OCI-LY3 (cell line): ENCODE measurements at regions not wholly inside any gene's neighbourhood (a gene's known extent, or its start where the extent isn't known, plus 50 kb on each side); places are given as distances from the start of the nearest gene placed in this dataset.

ENCODE experiments used
- H2AFZ ChIP-seq: fragments of 200-600, 300-600 bp; shearing (Covaris generic); 2 replicates; pipeline ENCODE4 v1.6.0; 2014; ENCODE audit warnings: antibody characterized with exemption, low read depth, low read length
- H3K27ac ChIP-seq: fragments of 200-600, 300-600 bp; sonication (generic); 2 replicates; pipeline ENCODE4 v1.5.1; 2014; ENCODE audit warnings: mild to moderate bottlenecking, low read length, moderate library complexity, mixed read lengths
- H3K27me3 ChIP-seq: fragments of 200-600, 300-600 bp; sonication (generic); 2 replicates; pipeline ENCODE4 v1.6.1; 2014; ENCODE audit warnings: low read depth, low read length, mixed read lengths
- H3K36me3 ChIP-seq: fragments of 200-600, 300-600 bp; sonication (generic); replicated peaks from 2 replicates; pipeline ENCODE3; 2014; ENCODE audit warnings: low read depth, low read length, mixed read lengths
- H3K4me1 ChIP-seq: fragments of 300-600, 200-600 bp; sonication (generic); 2 replicates; pipeline ENCODE4 v1.6.1; 2014; ENCODE audit warnings: low read length, mixed read lengths
- H3K4me2 ChIP-seq: fragments of 200-600, 300-600 bp; sonication (generic); 2 replicates; pipeline ENCODE4 v1.6.1; 2014; ENCODE audit warnings: low read length, mixed read lengths
- H3K4me3 ChIP-seq: fragments of 300-600, 200-600 bp; sonication (generic); 2 replicates; pipeline ENCODE4 v1.5.1; 2014; ENCODE audit warnings: antibody characterized with exemption, mild to moderate bottlenecking, low read length, moderate library complexity
- H3K79me2 ChIP-seq: fragments of 300-600, 200-600 bp; shearing (Covaris generic); 2 replicates; pipeline ENCODE4 v1.6.1; 2014; ENCODE audit warnings: mild to moderate bottlenecking, low read length, mixed read lengths
- H3K9ac ChIP-seq: fragments of 300-600, 200-600 bp; shearing (Covaris generic); 2 replicates; pipeline ENCODE4 v1.6.0; 2014; ENCODE audit warnings: mild to moderate bottlenecking, low read length, moderate library complexity
- H3K9me3 ChIP-seq: fragments of 200-600, 300-600 bp; shearing (Covaris generic); 2 replicates; pipeline ENCODE4 v1.6.1; 2014; ENCODE audit warnings: low read length, mixed read lengths; ENCODE audit not compliant: insufficient read depth
- H4K20me1 ChIP-seq: fragments of 200-600, 300-600 bp; sonication (generic); 2 replicates; pipeline ENCODE4 v1.6.1; 2016; ENCODE audit warnings: low read length, mixed read lengths; ENCODE audit not compliant: insufficient read depth
- EZH2phosphoT487 ChIP-seq: fragments of 200-600 bp; shearing (Covaris generic); IDR thresholded peaks from 2 replicates; pipeline ENCODE4 v1.6.1; 2018; ENCODE audit warnings: antibody characterized with exemption, mixed run types, low read depth
- TF ChIP-seq, protein P1 (sequence below): fragments of 200-600, 300-600 bp; sonication (generic); IDR thresholded peaks from 2 replicates; pipeline ENCODE4 v1.5.1; 2014; ENCODE audit warnings: antibody characterized with exemption, low read length, low read depth

GRCh38 chr9:11632691-11633090 is 1019.9 kb upstream of the PTPRD start:
- Histone ChIP-seq H3K4me3 (no peak overlapping the region), H3K4me1 (no peaks in the 10 kb centered on the region), H2AFZ (no peak overlapping the region), H3K27me3 (no peaks in the 10 kb centered on the region), H3K27ac (no peak overlapping the region), H3K9ac (no peak overlapping the region), H3K79me2 (no peaks in the 10 kb centered on the region), H3K36me3 (no peaks in the 10 kb centered on the region), H3K9me3 (no peaks in the 10 kb centered on the region), H4K20me1 (no peaks in the 10 kb centered on the region), H3K4me2 (no peak overlapping the region)
- TF ChIP-seq EZH2phosphoT487 = no peak
- TF ChIP-seq, protein P1, sequence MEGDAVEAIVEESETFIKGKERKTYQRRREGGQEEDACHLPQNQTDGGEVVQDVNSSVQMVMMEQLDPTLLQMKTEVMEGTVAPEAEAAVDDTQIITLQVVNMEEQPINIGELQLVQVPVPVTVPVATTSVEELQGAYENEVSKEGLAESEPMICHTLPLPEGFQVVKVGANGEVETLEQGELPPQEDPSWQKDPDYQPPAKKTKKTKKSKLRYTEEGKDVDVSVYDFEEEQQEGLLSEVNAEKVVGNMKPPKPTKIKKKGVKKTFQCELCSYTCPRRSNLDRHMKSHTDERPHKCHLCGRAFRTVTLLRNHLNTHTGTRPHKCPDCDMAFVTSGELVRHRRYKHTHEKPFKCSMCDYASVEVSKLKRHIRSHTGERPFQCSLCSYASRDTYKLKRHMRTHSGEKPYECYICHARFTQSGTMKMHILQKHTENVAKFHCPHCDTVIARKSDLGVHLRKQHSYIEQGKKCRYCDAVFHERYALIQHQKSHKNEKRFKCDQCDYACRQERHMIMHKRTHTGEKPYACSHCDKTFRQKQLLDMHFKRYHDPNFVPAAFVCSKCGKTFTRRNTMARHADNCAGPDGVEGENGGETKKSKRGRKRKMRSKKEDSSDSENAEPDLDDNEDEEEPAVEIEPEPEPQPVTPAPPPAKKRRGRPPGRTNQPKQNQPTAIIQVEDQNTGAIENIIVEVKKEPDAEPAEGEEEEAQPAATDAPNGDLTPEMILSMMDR = no peak

DNA sequence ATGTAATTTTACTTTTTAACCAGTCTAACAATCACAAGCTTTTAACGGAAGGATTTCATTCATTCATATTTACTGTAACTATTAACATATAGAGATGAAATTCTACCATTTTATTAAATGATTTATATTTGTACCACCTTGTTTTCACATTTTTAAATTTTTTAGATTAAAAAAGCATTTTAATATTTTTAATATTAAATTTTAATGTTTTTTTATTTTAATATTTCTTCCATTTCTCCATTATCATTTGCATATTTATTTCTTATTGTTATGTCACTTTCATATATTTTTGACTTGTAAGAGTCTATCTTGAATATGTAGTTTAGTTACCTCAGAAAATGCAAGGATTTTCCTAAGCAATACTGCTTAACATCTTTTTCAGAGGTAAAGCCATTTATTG is 1034.0 kb upstream of the PTPRD start:
- Histone ChIP-seq H3K36me3 (no peaks in the 10 kb centered on the region), H4K20me1 (no peaks in the 10 kb centered on the region), H3K9ac (no peak overlapping the region), H3K27ac (no peak overlapping the region), H3K27me3 (no peaks in the 10 kb centered on the region), H3K4me3 (no peak overlapping the region), H3K4me1 (no peaks in the 10 kb centered on the region), H3K9me3 (no peaks in the 10 kb centered on the region), H3K4me2 (no peak overlapping the region), H2AFZ (no peak overlapping the region), H3K79me2 (no peaks in the 10 kb centered on the region)
- TF ChIP-seq, protein P1 = no peak
- no peak for TF ChIP-seq EZH2phosphoT487

DNA sequence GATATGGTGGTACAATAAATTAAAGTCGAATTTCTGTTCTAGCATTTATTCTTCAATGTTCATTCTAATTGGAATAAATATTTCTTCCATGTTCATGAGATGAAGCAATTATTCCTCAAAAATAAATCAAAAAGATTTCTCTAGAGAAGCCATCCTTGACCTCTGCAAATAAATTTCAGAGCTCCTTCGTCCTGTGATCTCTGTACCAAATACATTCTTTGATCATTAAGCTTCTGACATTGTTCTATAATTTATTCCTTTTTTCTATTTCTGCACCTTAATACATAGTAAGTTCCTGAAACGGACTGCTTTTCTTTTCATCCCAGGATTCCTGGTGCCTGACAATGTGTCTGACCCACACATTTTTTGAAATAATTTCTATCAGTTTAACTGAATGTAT is 1039.3 kb upstream of the TYRP1 start:
- no peak overlapping the region for H3K4me3 ChIP-seq
- TF ChIP-seq, protein P1 = no peak
- no peak for TF ChIP-seq EZH2phosphoT487
- no peaks in the 10 kb centered on the region for H3K9me3 ChIP-seq
- H3K79me2 ChIP-seq = no peaks in the 10 kb centered on the region
- H4K20me1 ChIP-seq = no peaks in the 10 kb centered on the region
- no peaks in the 10 kb centered on the region for H3K36me3 ChIP-seq
- no peaks in the 10 kb centered on the region for H3K27me3 ChIP-seq
- no peak overlapping the region for H2AFZ ChIP-seq
- no peak overlapping the region for H3K4me2 ChIP-seq
- H3K4me1 ChIP-seq = no peaks in the 10 kb centered on the region
- no peak overlapping the region for H3K27ac ChIP-seq
- H3K9ac ChIP-seq = no peak overlapping the region

- no peaks in the 10 kb centered on the region for H3K79me2 ChIP-seq
- no peak overlapping the region for H3K27ac ChIP-seq
- H3K4me1 ChIP-seq = no peaks in the 10 kb centered on the region
- H3K9me3 ChIP-seq = no peaks in the 10 kb centered on the region
- no peak overlapping the region for H2AFZ ChIP-seq
- H3K4me3 ChIP-seq = no peak overlapping the region
- no peak overlapping the region for H3K9ac ChIP-seq
- no peaks in the 10 kb centered on the region for H4K20me1 ChIP-seq
- H3K27me3 ChIP-seq = no peaks in the 10 kb centered on the region
- no peak for TF ChIP-seq EZH2phosphoT487
- TF ChIP-seq, protein P1 = no peak
- H3K4me2 ChIP-seq = no peak overlapping the region
- H3K36me3 ChIP-seq = no peaks in the 10 kb centered on the region
These were observed 1029.3 kb upstream of the TYRP1 start for GRCh38 chr9:11663913-11664312.
